ENCODE measurements at regions not wholly inside any gene's neighbourhood (a gene's known extent, or its start where the extent isn't known, plus 50 kb on each side); places are given as distances from the start of the nearest gene placed in this dataset.
"Not testable (repeated sequence)": the region's sequence is repeated elsewhere in the genome, so short reads cannot be mapped to it uniquely, and the experiment has no call there.

- TF ChIP-seq CTCF, POLR2AphosphoS5 (IDR thresholded peaks at IDR 0.05): not testable (repeated sequence)
Observed at GRCh38 chr4:82271915-82272480, 101.8 kb downstream of the HNRNPD start.

All from transverse colon (tissue), 4 donors.